H1 (cell line): ENCODE measurements at regions not wholly inside any gene's neighbourhood (a gene's known extent, or its start where the extent isn't known, plus 50 kb on each side); places are given as distances from the start of the nearest gene placed in this dataset.
"Not testable (repeated sequence)": the region's sequence is repeated elsewhere in the genome, so short reads cannot be mapped to it uniquely, and the experiment has no call there.

Experiments used
- JUN ChIP-seq: IDR thresholded peaks from 2 replicates; pipeline ENCODE4 v1.6.1; 2011; ENCODE audit warnings: low read depth, mild to moderate bottlenecking, improper control_type of control experiment, low read length
- RAD21 ChIP-seq, 2 experiments: IDR thresholded peaks in 1 of 2; conservative IDR thresholded peaks in 1 of 2; 2 replicates each; pipeline ENCODE4 v1.6.1; 2011; ENCODE audit warnings: low read depth in 2 of 2, low read length in 2 of 2, improper control_type of control experiment in 1 of 2, inconsistent platforms in 1 of 2, mild to moderate bottlenecking in 1 of 2, moderate library complexity in 1 of 2
- SIX5 ChIP-seq: IDR thresholded peaks from 2 replicates; pipeline ENCODE4 v1.6.1; 2011; ENCODE audit warnings: mild to moderate bottlenecking, low read depth, low read length
- SP4 ChIP-seq: IDR thresholded peaks from 2 replicates; pipeline ENCODE4 v1.6.1; 2012; ENCODE audit warnings: low read length, inconsistent platforms
- TAF1 ChIP-seq: IDR thresholded peaks from 2 replicates; pipeline ENCODE4 v1.6.1; 2011; ENCODE audit warnings: mild to moderate bottlenecking, low read depth, low read length
- TEAD4 ChIP-seq: IDR thresholded peaks from 2 replicates; pipeline ENCODE4 v1.6.1; 2012; ENCODE audit warnings: low read depth, low read length, inconsistent platforms, mixed read lengths
- TF ChIP-seq, protein P1 (sequence below): IDR thresholded peaks from 2 replicates; pipeline ENCODE4 v1.6.1; 2011; ENCODE audit warnings: low read length, improper control_type of control experiment
- TF ChIP-seq, protein P2 (sequence below), 3 experiments: IDR thresholded peaks; 1 replicate in 2 of 3; 2 replicates in 1 of 3; pipeline versions ENCODE4 v1.5.1 to v1.6.1; 2011; ENCODE audit warnings: low read length in 3 of 3, mild to moderate bottlenecking in 3 of 3, inconsistent platforms in 2 of 3, low read depth in 1 of 3, moderate library complexity in 1 of 3; ENCODE audit not compliant: insufficient read depth in 1 of 3; ENCODE audit errors: control extremely low read depth in 1 of 3

DNA sequence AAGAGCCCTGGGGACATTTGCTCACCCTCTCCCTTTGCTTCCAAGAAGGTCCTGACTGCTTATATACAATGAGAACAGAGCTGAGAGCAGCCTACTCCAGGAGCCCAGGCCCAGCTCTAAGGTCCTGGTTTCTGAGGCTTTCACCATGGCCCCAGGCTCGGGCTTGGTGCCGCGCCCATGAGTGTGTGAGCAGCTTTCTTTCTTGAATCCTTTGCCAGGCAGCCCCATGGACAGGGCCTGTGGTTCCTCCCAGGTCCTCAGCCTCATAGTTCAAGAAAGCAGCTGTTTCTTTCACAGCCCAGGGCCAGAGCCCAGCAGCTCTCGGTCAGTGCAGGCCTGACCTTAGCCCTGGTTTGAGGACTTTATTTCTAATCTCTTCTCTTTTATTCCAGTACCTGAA is 1197.2 kb downstream of the RPIA start:
- not testable (repeated sequence) for TF ChIP-seq TEAD4; JUN; SIX5; TAF1; RAD21 (IDR thresholded peaks at IDR 0.05 in 1 of 2, conservative IDR thresholded peaks at IDR 0.05 in 1 of 2; ENCODE audit: low read depth in 2 of 2, low read length in 2 of 2); SP4
- TF ChIP-seq, protein P1, sequence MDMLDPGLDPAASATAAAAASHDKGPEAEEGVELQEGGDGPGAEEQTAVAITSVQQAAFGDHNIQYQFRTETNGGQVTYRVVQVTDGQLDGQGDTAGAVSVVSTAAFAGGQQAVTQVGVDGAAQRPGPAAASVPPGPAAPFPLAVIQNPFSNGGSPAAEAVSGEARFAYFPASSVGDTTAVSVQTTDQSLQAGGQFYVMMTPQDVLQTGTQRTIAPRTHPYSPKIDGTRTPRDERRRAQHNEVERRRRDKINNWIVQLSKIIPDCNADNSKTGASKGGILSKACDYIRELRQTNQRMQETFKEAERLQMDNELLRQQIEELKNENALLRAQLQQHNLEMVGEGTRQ, result not testable (repeated sequence)
- TF ChIP-seq, protein P2, sequence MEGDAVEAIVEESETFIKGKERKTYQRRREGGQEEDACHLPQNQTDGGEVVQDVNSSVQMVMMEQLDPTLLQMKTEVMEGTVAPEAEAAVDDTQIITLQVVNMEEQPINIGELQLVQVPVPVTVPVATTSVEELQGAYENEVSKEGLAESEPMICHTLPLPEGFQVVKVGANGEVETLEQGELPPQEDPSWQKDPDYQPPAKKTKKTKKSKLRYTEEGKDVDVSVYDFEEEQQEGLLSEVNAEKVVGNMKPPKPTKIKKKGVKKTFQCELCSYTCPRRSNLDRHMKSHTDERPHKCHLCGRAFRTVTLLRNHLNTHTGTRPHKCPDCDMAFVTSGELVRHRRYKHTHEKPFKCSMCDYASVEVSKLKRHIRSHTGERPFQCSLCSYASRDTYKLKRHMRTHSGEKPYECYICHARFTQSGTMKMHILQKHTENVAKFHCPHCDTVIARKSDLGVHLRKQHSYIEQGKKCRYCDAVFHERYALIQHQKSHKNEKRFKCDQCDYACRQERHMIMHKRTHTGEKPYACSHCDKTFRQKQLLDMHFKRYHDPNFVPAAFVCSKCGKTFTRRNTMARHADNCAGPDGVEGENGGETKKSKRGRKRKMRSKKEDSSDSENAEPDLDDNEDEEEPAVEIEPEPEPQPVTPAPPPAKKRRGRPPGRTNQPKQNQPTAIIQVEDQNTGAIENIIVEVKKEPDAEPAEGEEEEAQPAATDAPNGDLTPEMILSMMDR (IDR thresholded peaks at IDR 0.05; ENCODE audit: control extremely low read depth in 1 of 3, insufficient read depth in 1 of 3, low read depth in 1 of 3, low read length in 3 of 3), result not testable (repeated sequence)
